ENCODE measurements at regions not wholly inside any gene's neighbourhood (a gene's known extent, or its start where the extent isn't known, plus 50 kb on each side); places are given as distances from the start of the nearest gene placed in this dataset.
A peak's percentile ranks its signal among the peaks of the same experiment; 100 is the strongest.

- DNase-seq (ENCODE audit: low read depth in 4 of 4, low spot score in 3 of 4) = no peak
Observed at GRCh38 chr4:185892165-185892564, 80.2 kb upstream of the SORBS2 start.

GRCh38 chr4:185893500-185893899, 81.5 kb upstream of the SORBS2 start:
- no peak for DNase-seq (ENCODE audit: low read depth in 4 of 4, low spot score in 3 of 4)

GRCh38 chr4:185894481-185894880, 82.5 kb upstream of the SORBS2 start:
- DNase-seq (ENCODE audit: low read depth in 4 of 4, low spot score in 3 of 4) = no peak

- DNase-seq (ENCODE audit: low read depth in 4 of 4, low spot score in 3 of 4) = no peak
Observed at GRCh38 chr4:185895351-185895750, 83.4 kb upstream of the SORBS2 start.

- DNase-seq (ENCODE audit: low read depth in 4 of 4, low spot score in 3 of 4) = no peak
Observed at GRCh38 chr4:185895866-185896265, 83.9 kb upstream of the SORBS2 start.

- no peak for DNase-seq (ENCODE audit: low read depth in 4 of 4, low spot score in 3 of 4)
Observed at GRCh38 chr4:185896817-185897488, 85.0 kb upstream of the SORBS2 start.

- DNase-seq (ENCODE audit: low read depth in 4 of 4, low spot score in 3 of 4) = no peak
Observed at GRCh38 chr4:185898413-185898812, 86.4 kb upstream of the SORBS2 start.

- DNase-seq (ENCODE audit: low read depth in 4 of 4, low spot score in 3 of 4) = no peak
Observed at GRCh38 chr4:185899833-185900232, 87.8 kb upstream of the SORBS2 start.

- DNase-seq (ENCODE audit: low read depth in 4 of 4, low spot score in 3 of 4) = no peak
Observed at GRCh38 chr4:185902654-185903053, 90.7 kb upstream of the SORBS2 start.

- no peak for DNase-seq (ENCODE audit: low read depth in 4 of 4, low spot score in 3 of 4)
Observed at GRCh38 chr4:185903205-185903604, 91.2 kb upstream of the SORBS2 start.

- no peak for DNase-seq (ENCODE audit: low read depth in 4 of 4, low spot score in 3 of 4)
Observed at GRCh38 chr4:185904381-185904780, 92.4 kb upstream of the SORBS2 start.

- DNase-seq (ENCODE audit: low read depth in 4 of 4, low spot score in 3 of 4) = no peak
Observed at GRCh38 chr4:185909972-185910371, 98.0 kb upstream of the SORBS2 start.

GRCh38 chr4:185911556-185912064, 99.6 kb upstream of the SORBS2 start:
- DNase-seq (ENCODE audit: low read depth in 4 of 4, low spot score in 3 of 4) = no peak

GRCh38 chr4:185912779-185913178, 100.8 kb upstream of the SORBS2 start:
- DNase-seq (ENCODE audit: low read depth in 4 of 4, low spot score in 3 of 4) = no peak

- peak in 3 of 4 donors; percentile 20 to 48 (median 20) for DNase-seq (ENCODE audit: low read depth in 4 of 4, low spot score in 3 of 4)
Observed at GRCh38 chr4:185914583-185915199, 102.7 kb upstream of the SORBS2 start.

- no peak for DNase-seq (ENCODE audit: low read depth in 4 of 4, low spot score in 3 of 4)
Observed at GRCh38 chr4:185915271-185915670, 103.3 kb upstream of the SORBS2 start.

- DNase-seq (ENCODE audit: low read depth in 4 of 4, low spot score in 3 of 4) = no peak
Observed at GRCh38 chr4:185915817-185916216, 103.8 kb upstream of the SORBS2 start.

GRCh38 chr4:185916231-185916630, 104.2 kb upstream of the SORBS2 start:
- no peak for DNase-seq (ENCODE audit: low read depth in 4 of 4, low spot score in 3 of 4)

GRCh38 chr4:185916683-185917082, 104.7 kb upstream of the SORBS2 start:
- DNase-seq (ENCODE audit: low read depth in 4 of 4, low spot score in 3 of 4) = no peak

GRCh38 chr4:185919107-185919506, 107.1 kb upstream of the SORBS2 start:
- no peak for DNase-seq (ENCODE audit: low read depth in 4 of 4, low spot score in 3 of 4)

GRCh38 chr4:185920171-185920570, 108.2 kb upstream of the SORBS2 start:
- peak in 1 of 4 donors; percentile 19 for DNase-seq (ENCODE audit: low read depth in 4 of 4, low spot score in 3 of 4)

- no peak for DNase-seq (ENCODE audit: low read depth in 4 of 4, low spot score in 3 of 4)
Observed at GRCh38 chr4:185920691-185921260, 108.8 kb upstream of the SORBS2 start.
